Lower leg skin (tissue), 4 donors: ENCODE measurements at regions not wholly inside any gene's neighbourhood (a gene's known extent, or its start where the extent isn't known, plus 50 kb on each side); places are given as distances from the start of the nearest gene placed in this dataset.

Source experiments
- DNase-seq, 2 donors: peaks; one replicate each; pipeline ENCODE4 v3.0.0-alpha.2; 2019; ENCODE audit warnings: low spot score in 2 of 2
- H3K4me3 ChIP-seq: fragments of 200-600 bp; sonication (generic); 2 replicates; pipeline ENCODE4 v1.5.1; 2017; ENCODE audit warnings: mild to moderate bottlenecking, low read depth; ENCODE audit not compliant: poor library complexity, severe bottlenecking
- CTCF ChIP-seq, 3 donors: fragments of 450-650 bp; IDR thresholded peaks; one replicate each; pipeline ENCODE4 v1.5.1; 2016; ENCODE audit warnings: antibody characterized with exemption in 3 of 3, mild to moderate bottlenecking in 3 of 3, moderate library complexity in 2 of 3
- POLR2A ChIP-seq, 2 donors: fragments of 450-650 bp; IDR thresholded peaks; one replicate each; pipeline ENCODE4 v1.6.1; 2016 to 2017; ENCODE audit warnings: antibody characterized with exemption in 2 of 2, mild to moderate bottlenecking in 1 of 2, moderate library complexity in 1 of 2
- WGBS, 2 donors: methylation state at CpG; one replicate each; pipeline ENCODE4 v1.1.5; 2018; 5-methylcytosine and 5-hydroxymethylcytosine counted together
- intact Hi-C: fragments of 100-400 bp; cut with DNase I; formaldehyde crosslinking; loops from one replicate; pipeline ENCODE4 v1.15.0; 2023; ENCODE audit warnings: low total_unique reads

GRCh38 chr11:81174646-81175330 is 1558.9 kb downstream of the FAM181B start:
- H3K4me3 ChIP-seq = no peak overlapping the region
- no peak for DNase-seq
- WGBS, 2 donors = 85 to 87% methylated on average over 3 of the region's 3 CpGs
- TF ChIP-seq POLR2A (IDR thresholded peaks at IDR 0.05) (no peak), CTCF (IDR thresholded peaks at IDR 0.05) (no peak)
- intact Hi-C loops = no loop called here

DNA sequence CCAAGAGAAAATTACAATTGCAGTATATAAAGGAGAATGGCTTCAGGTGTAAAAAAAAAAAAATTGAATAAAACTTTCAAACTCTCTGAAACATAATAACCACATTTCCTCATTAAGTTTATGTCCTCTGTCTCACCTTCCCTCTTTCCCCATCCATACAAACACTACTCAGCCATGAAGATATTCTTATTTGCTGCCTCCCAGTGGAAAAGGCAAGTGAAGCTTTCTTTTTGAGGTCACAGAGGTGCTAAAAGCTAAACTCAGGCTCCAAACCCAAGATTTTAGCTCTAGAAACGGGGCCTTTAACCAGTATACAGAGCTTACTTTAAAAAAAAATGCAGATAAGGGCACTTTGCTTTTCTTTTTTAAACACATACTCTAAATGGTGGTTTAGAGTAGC is 1568.5 kb downstream of the FAM181B start:
- 49 to 57% methylated on average over 1 of the region's 1 CpG for WGBS, 2 donors
- no peak for DNase-seq
- no peak overlapping the region for H3K4me3 ChIP-seq
- intact Hi-C loops = no loop called here
- TF ChIP-seq POLR2A (IDR thresholded peaks at IDR 0.05) (no peak), CTCF (IDR thresholded peaks at IDR 0.05) (no peak)

- DNase-seq = no peak
- intact Hi-C loops = no loop called here
- 72 to 83% methylated on average over 3 of the region's 3 CpGs for WGBS, 2 donors
Observed at GRCh38 chr11:81159900-81160299, 1573.8 kb downstream of the FAM181B start.

DNA sequence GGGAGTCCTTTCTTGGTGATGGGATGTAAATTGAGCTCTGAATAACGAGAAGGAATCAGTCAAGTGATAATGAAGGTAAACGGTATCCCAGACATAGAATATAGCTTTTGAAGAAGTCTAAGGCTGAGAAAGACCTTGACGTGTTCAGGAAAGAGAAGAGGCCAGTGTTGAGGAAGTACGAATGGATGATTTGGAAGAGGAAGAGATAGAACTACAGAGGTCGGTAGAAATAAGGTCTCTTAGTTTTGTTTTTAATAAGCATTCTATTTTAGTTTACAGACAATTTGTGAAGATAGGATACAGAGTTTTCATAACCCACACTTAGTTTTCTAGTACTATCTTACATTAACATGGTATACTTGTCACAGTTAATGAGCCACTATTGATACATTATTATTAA is 1598.1 kb downstream of the FAM181B start:
- no peak for TF ChIP-seq POLR2A (IDR thresholded peaks at IDR 0.05)
- no peak for TF ChIP-seq CTCF (IDR thresholded peaks at IDR 0.05)
- intact Hi-C loops = no loop called here
- 75 to 84% methylated on average over 5 of the region's 5 CpGs for WGBS, 2 donors
- no peak overlapping the region for H3K4me3 ChIP-seq
- no peak for DNase-seq

More at GRCh38 chr11:81159900-81160299, 1573.8 kb downstream of the FAM181B start:
- TF ChIP-seq CTCF (IDR thresholded peaks at IDR 0.05) (no peak), POLR2A (IDR thresholded peaks at IDR 0.05) (no peak)
- no peak overlapping the region for H3K4me3 ChIP-seq

- intact Hi-C loops = no loop called here
- WGBS, 2 donors = 69 to 70% methylated on average over 3 of the region's 3 CpGs
- no peak for TF ChIP-seq CTCF (IDR thresholded peaks at IDR 0.05)
- no peak for TF ChIP-seq POLR2A (IDR thresholded peaks at IDR 0.05)
Observed at GRCh38 chr11:81129618-81130017, 1604.0 kb downstream of the FAM181B start.

GRCh38 chr11:81112718-81113117 is 1620.9 kb downstream of the FAM181B start:
- no peak overlapping the region for H3K4me3 ChIP-seq
- intact Hi-C loops = no loop called here
- TF ChIP-seq POLR2A (IDR thresholded peaks at IDR 0.05) (no peak), CTCF (IDR thresholded peaks at IDR 0.05) (no peak)
- no peak for DNase-seq

More at GRCh38 chr11:81129618-81130017, 1604.0 kb downstream of the FAM181B start:
- H3K4me3 ChIP-seq = no peak overlapping the region
- DNase-seq = no peak
